ENCODE measurements at regions not wholly inside any gene's neighbourhood (a gene's known extent, or its start where the extent isn't known, plus 50 kb on each side); places are given as distances from the start of the nearest gene placed in this dataset.

- TF ChIP-seq CTCF (IDR thresholded peaks at IDR 0.05) (no peak), POLR2A (IDR thresholded peaks at IDR 0.05) (no peak)
These were observed 459.4 kb downstream of the GPAM start for GRCh38 chr10:111724121-111724520.
